ENCODE measurements at regions not wholly inside any gene's neighbourhood (a gene's known extent, or its start where the extent isn't known, plus 50 kb on each side); places are given as distances from the start of the nearest gene placed in this dataset.

- TF ChIP-seq EZH2 (IDR thresholded peaks at IDR 0.05; ENCODE audit: borderline replicate concordance) (no peak), CTCF (IDR thresholded peaks at IDR 0.05; ENCODE audit: poor library complexity) (no peak), EZH2phosphoT487 (IDR thresholded peaks at IDR 0.05; ENCODE audit: low read depth, severe bottlenecking, unreplicated experiment) (no peak)
- no peak overlapping the region for H2AFZ ChIP-seq
- H3K4me2 ChIP-seq = no peak overlapping the region
- no peaks in the 10 kb centered on the region for H3K9me3 ChIP-seq (ENCODE audit: low read depth)
- H4K20me1 ChIP-seq (ENCODE audit: insufficient read depth, poor library complexity, severe bottlenecking) = no peaks in the 10 kb centered on the region
- peaks cover 3% of the 10 kb centered on the region for H3K4me1 ChIP-seq (ENCODE audit: insufficient read depth)
- DNase-seq (ENCODE audit: low spot score) = no peak
- no peaks in the 10 kb centered on the region for H3K27me3 ChIP-seq
- H3K9me2 ChIP-seq (replicated peaks; ENCODE audit: insufficient read depth) = no peaks in the 10 kb centered on the region
- H3K4me3 ChIP-seq = no peak overlapping the region
- no peak overlapping the region for H3K27ac ChIP-seq
- WGBS (ENCODE audit: low lambda C conversion rate, missing lambda C conversion rate) = 79% methylated on average over 8 of the region's 8 CpGs
- no peaks in the 10 kb centered on the region for H3K36me3 ChIP-seq (replicated peaks; ENCODE audit: insufficient read depth, low read depth)
- H3K79me2 ChIP-seq = no peaks in the 10 kb centered on the region
Measured at GRCh38 chr9:95620722-95621121, 104.0 kb upstream of the PTCH1 start.

GRCh38 chr9:95620314-95620713 lies 103.5 kb upstream of the PTCH1 start:
- no peak for DNase-seq (ENCODE audit: low spot score)
- H4K20me1 ChIP-seq (ENCODE audit: insufficient read depth, poor library complexity, severe bottlenecking) = no peaks in the 10 kb centered on the region
- no peaks in the 10 kb centered on the region for H3K9me2 ChIP-seq (replicated peaks; ENCODE audit: insufficient read depth)
- no peaks in the 10 kb centered on the region for H3K9me3 ChIP-seq (ENCODE audit: low read depth)
- H2AFZ ChIP-seq = no peak overlapping the region
- WGBS (ENCODE audit: low lambda C conversion rate, missing lambda C conversion rate) = 93% methylated on average over 10 of the region's 10 CpGs
- no peak overlapping the region for H3K4me2 ChIP-seq
- no peaks in the 10 kb centered on the region for H3K36me3 ChIP-seq (replicated peaks; ENCODE audit: insufficient read depth, low read depth)
- H3K27me3 ChIP-seq = no peaks in the 10 kb centered on the region
- H3K4me3 ChIP-seq = no peak overlapping the region
- no peak for TF ChIP-seq CTCF (IDR thresholded peaks at IDR 0.05; ENCODE audit: poor library complexity)
- no peak for TF ChIP-seq EZH2phosphoT487 (IDR thresholded peaks at IDR 0.05; ENCODE audit: low read depth, severe bottlenecking, unreplicated experiment)
- peaks cover 3% of the 10 kb centered on the region for H3K4me1 ChIP-seq (ENCODE audit: insufficient read depth)
- no peak overlapping the region for H3K27ac ChIP-seq
- no peaks in the 10 kb centered on the region for H3K79me2 ChIP-seq

GRCh38 chr9:95615246-95615645 lies 98.5 kb upstream of the PTCH1 start:
- H3K79me2 ChIP-seq = no peaks in the 10 kb centered on the region
- H3K27ac ChIP-seq = no peak overlapping the region
- no peaks in the 10 kb centered on the region for H3K9me2 ChIP-seq (replicated peaks; ENCODE audit: insufficient read depth)
- H2AFZ ChIP-seq = no peak overlapping the region
- no peaks in the 10 kb centered on the region for H3K4me1 ChIP-seq (ENCODE audit: insufficient read depth)
- no peak overlapping the region for H3K4me2 ChIP-seq
- H3K36me3 ChIP-seq (replicated peaks; ENCODE audit: insufficient read depth, low read depth) = no peaks in the 10 kb centered on the region
- TF ChIP-seq CTCF (IDR thresholded peaks at IDR 0.05; ENCODE audit: poor library complexity) (no peak), EZH2phosphoT487 (IDR thresholded peaks at IDR 0.05; ENCODE audit: low read depth, severe bottlenecking, unreplicated experiment) (no peak), EZH2 (IDR thresholded peaks at IDR 0.05; ENCODE audit: borderline replicate concordance) (no peak)
- no peak for DNase-seq (ENCODE audit: low spot score)
- no peaks in the 10 kb centered on the region for H3K9me3 ChIP-seq (ENCODE audit: low read depth)
- WGBS (ENCODE audit: low lambda C conversion rate, missing lambda C conversion rate) = 93% methylated on average over 8 of the region's 8 CpGs
- no peak overlapping the region for H3K4me3 ChIP-seq
- no peaks in the 10 kb centered on the region for H3K27me3 ChIP-seq
- H4K20me1 ChIP-seq (ENCODE audit: insufficient read depth, poor library complexity, severe bottlenecking) = no peaks in the 10 kb centered on the region

DNA sequence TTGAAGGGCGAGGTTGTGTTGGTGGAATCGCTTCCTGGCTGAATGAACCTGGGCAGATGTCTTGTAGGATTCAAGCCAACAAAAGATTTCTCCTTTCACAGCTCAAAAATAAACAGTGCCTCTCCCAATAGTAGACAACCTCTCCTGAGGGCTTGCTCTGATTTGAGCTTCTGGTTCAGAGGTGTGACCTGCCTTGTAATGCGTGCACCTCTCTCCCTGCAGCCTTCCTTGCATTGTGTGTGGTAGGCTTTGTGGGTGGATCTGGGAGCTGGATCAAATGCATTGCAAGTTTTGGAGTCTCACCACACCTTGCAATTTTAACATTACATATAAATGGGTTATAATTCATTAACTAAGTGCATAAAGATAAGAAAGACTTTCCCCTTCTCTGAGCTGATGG lies 96.9 kb upstream of the PTCH1 start:
- H3K4me2 ChIP-seq = no peak overlapping the region
- H3K4me3 ChIP-seq = no peak overlapping the region
- DNase-seq (ENCODE audit: low spot score) = no peak
- no peaks in the 10 kb centered on the region for H3K4me1 ChIP-seq (ENCODE audit: insufficient read depth)
- H3K79me2 ChIP-seq = no peaks in the 10 kb centered on the region
- no peaks in the 10 kb centered on the region for H3K9me2 ChIP-seq (replicated peaks; ENCODE audit: insufficient read depth)
- H3K36me3 ChIP-seq (replicated peaks; ENCODE audit: insufficient read depth, low read depth) = no peaks in the 10 kb centered on the region
- H3K27me3 ChIP-seq = no peaks in the 10 kb centered on the region
- TF ChIP-seq EZH2phosphoT487 (IDR thresholded peaks at IDR 0.05; ENCODE audit: low read depth, severe bottlenecking, unreplicated experiment) (no peak), CTCF (IDR thresholded peaks at IDR 0.05; ENCODE audit: poor library complexity) (no peak), EZH2 (IDR thresholded peaks at IDR 0.05; ENCODE audit: borderline replicate concordance) (no peak)
- H3K27ac ChIP-seq = no peak overlapping the region
- no peak overlapping the region for H2AFZ ChIP-seq
- WGBS (ENCODE audit: low lambda C conversion rate, missing lambda C conversion rate) = 100% methylated on average over 3 of the region's 3 CpGs
- no peaks in the 10 kb centered on the region for H4K20me1 ChIP-seq (ENCODE audit: insufficient read depth, poor library complexity, severe bottlenecking)
- no peaks in the 10 kb centered on the region for H3K9me3 ChIP-seq (ENCODE audit: low read depth)
